ENCODE measurements at regions not wholly inside any gene's neighbourhood (a gene's known extent, or its start where the extent isn't known, plus 50 kb on each side); places are given as distances from the start of the nearest gene placed in this dataset.

- Histone ChIP-seq H3K4me3 (no peak overlapping the region), H3K27me3 (ENCODE audit: low read depth) (no peaks in the 10 kb centered on the region), H3K4me1 (no peaks in the 10 kb centered on the region), H3K9me3 (no peaks in the 10 kb centered on the region), H3K27ac (no peak overlapping the region), H3K36me3 (no peaks in the 10 kb centered on the region)
- DNase-seq, result no peak
- TF ChIP-seq CTCF (IDR thresholded peaks at IDR 0.05), result no peak
- no peak for ATAC-seq
- intact Hi-C loops (cut with DNase I), result no loop called here
Observed at GRCh38 chr13:106139942-106140341, 395.5 kb downstream of the EFNB2 start.

- Histone ChIP-seq H3K9me3 (no peaks in the 10 kb centered on the region), H3K27me3 (ENCODE audit: low read depth) (no peaks in the 10 kb centered on the region), H3K36me3 (no peaks in the 10 kb centered on the region), H3K4me1 (no peaks in the 10 kb centered on the region), H3K4me3 (no peak overlapping the region), H3K27ac (no peak overlapping the region)
- ATAC-seq, result no peak
- intact Hi-C loops (cut with DNase I), result no loop called here
- no peak for DNase-seq
- TF ChIP-seq CTCF (IDR thresholded peaks at IDR 0.05), result no peak
Observed at GRCh38 chr13:106139377-106139776, 396.1 kb downstream of the EFNB2 start.

- no peak for TF ChIP-seq CTCF (IDR thresholded peaks at IDR 0.05)
- Histone ChIP-seq H3K36me3 (no peaks in the 10 kb centered on the region), H3K27me3 (ENCODE audit: low read depth) (no peaks in the 10 kb centered on the region), H3K9me3 (no peaks in the 10 kb centered on the region), H3K4me3 (no peak overlapping the region), H3K4me1 (no peaks in the 10 kb centered on the region), H3K27ac (no peak overlapping the region)
- no peak for ATAC-seq
- DNase-seq, result no peak
- intact Hi-C loops (cut with DNase I), result no loop called here
Observed at GRCh38 chr13:106138620-106139019, 396.8 kb downstream of the EFNB2 start.

- no peaks in the 10 kb centered on the region for H3K27me3 ChIP-seq (ENCODE audit: low read depth)
- H3K9me3 ChIP-seq, result no peaks in the 10 kb centered on the region
- DNase-seq (no peak), ATAC-seq (no peak)
- no peak for TF ChIP-seq CTCF (IDR thresholded peaks at IDR 0.05)
- H3K27ac ChIP-seq, result no peak overlapping the region
- no peaks in the 10 kb centered on the region for H3K4me1 ChIP-seq
- no peak overlapping the region for H3K4me3 ChIP-seq
- H3K36me3 ChIP-seq, result no peaks in the 10 kb centered on the region
- intact Hi-C loops (cut with DNase I), result no loop called here
Observed at GRCh38 chr13:106133025-106133424, 402.4 kb downstream of the EFNB2 start.

- ATAC-seq (no peak), DNase-seq (no peak)
Observed at GRCh38 chr13:106132216-106132615, 403.2 kb downstream of the EFNB2 start.

More at GRCh38 chr13:106132216-106132615, 403.2 kb downstream of the EFNB2 start:
- no peaks in the 10 kb centered on the region for H3K27me3 ChIP-seq (ENCODE audit: low read depth)
- H3K9me3 ChIP-seq, result no peaks in the 10 kb centered on the region
- no peak overlapping the region for H3K4me3 ChIP-seq
- no peaks in the 10 kb centered on the region for H3K36me3 ChIP-seq
- H3K27ac ChIP-seq, result no peak overlapping the region
- intact Hi-C loops (cut with DNase I), result no loop called here
- H3K4me1 ChIP-seq, result no peaks in the 10 kb centered on the region
- no peak for TF ChIP-seq CTCF (IDR thresholded peaks at IDR 0.05)
